B cell (primary cell): ENCODE measurements at regions not wholly inside any gene's neighbourhood (a gene's known extent, or its start where the extent isn't known, plus 50 kb on each side); places are given as distances from the start of the nearest gene placed in this dataset.

Source experiments
- ATAC-seq: fragments of 200-7000 bp; cut with Tn5 transposase; one replicate; pipeline ENCODE4 v1.10.0; 2021; ENCODE audit warnings: low read depth, mild to moderate bottlenecking, moderate number of reproducible peaks, moderate library complexity
- CTCF ChIA-PET: fragments of 350-600 bp; sonication (Branson Sonifier 250); formaldehyde crosslinking; loops from one replicate; lab custom pipeline; 2021; ENCODE audit warnings: antibody characterized with exemption, inconsistent platforms; lab: Charles Lee
- POLR2A ChIA-PET: fragments of 350-600 bp; sonication (Branson Sonifier 250); formaldehyde crosslinking; loops from one replicate; lab custom pipeline; 2021; ENCODE audit warnings: antibody characterized with exemption; lab: Charles Lee
- DNase-seq: peaks from one replicate; pipeline ENCODE4 v3.0.0; 2013
- H2AFZ ChIP-seq: 2 replicates; pipeline ENCODE4 v1.6.1; 2012; ENCODE audit warnings: mild to moderate bottlenecking, low read depth, low read length; ENCODE audit not compliant: insufficient read depth, poor library complexity, severe bottlenecking
- H3K27ac ChIP-seq, 2 donors: 1 replicate in 1 of 2; 2 replicates in 1 of 2; pipeline ENCODE4 v1.5.1; 2012 to 2013; ENCODE audit warnings: low read length in 2 of 2, mild to moderate bottlenecking in 2 of 2, moderate library complexity in 1 of 2
- H3K27me3 ChIP-seq, 4 experiments: fragments of 200-600 bp in 1 of 4; sonication (generic) in 1 of 4; replicated peaks in 1 of 4; 1 replicate in 2 of 4; 2 replicates in 2 of 4; pipeline versions ENCODE4 v1.6.1 to v1.7.0; 2013 to 2016; ENCODE audit warnings: low read length in 3 of 4, mild to moderate bottlenecking in 2 of 4, mixed read lengths in 1 of 4, moderate library complexity in 1 of 4; ENCODE audit not compliant: insufficient read depth in 4 of 4, control insufficient read depth in 3 of 4; ENCODE audit errors: control extremely low read depth in 1 of 4
- H3K36me3 ChIP-seq, 2 experiments: replicated peaks in 1 of 2; 1 replicate in 1 of 2; 2 replicates in 1 of 2; pipeline versions ENCODE4 v1.6.1 to v1.7.1; 2013; ENCODE audit warnings: low read length in 1 of 2; ENCODE audit not compliant: insufficient read depth in 2 of 2, control insufficient read depth in 1 of 2; ENCODE audit errors: control extremely low read depth in 1 of 2, extremely low read depth in 1 of 2
- H3K4me1 ChIP-seq, 2 donors: fragments of 200-600 bp in 1 of 2; sonication (generic) in 1 of 2; 1 replicate in 1 of 2; 2 replicates in 1 of 2; pipeline versions ENCODE4 v1.5.1 to v1.6.1; 2013 to 2017; ENCODE audit warnings: low read length in 2 of 2; ENCODE audit not compliant: control insufficient read depth in 2 of 2, insufficient read depth in 2 of 2
- H3K4me2 ChIP-seq: replicated peaks from 2 replicates; pipeline ENCODE3; 2012; ENCODE audit warnings: mild to moderate bottlenecking, low read depth, low read length; ENCODE audit not compliant: poor library complexity, severe bottlenecking
- H3K4me3 ChIP-seq, 5 experiments: fragments of 200-600 bp in 1 of 5; sonication (generic) in 1 of 5; 1 replicate in 3 of 5; 2 replicates in 2 of 5; pipeline versions ENCODE4 v1.5.1 to v1.7.0; 2011 to 2016; ENCODE audit warnings: low read length in 4 of 5, mild to moderate bottlenecking in 4 of 5, low read depth in 2 of 5, control low read depth in 1 of 5, moderate library complexity in 1 of 5; ENCODE audit not compliant: insufficient read depth in 1 of 5; ENCODE audit errors: control extremely low read depth in 1 of 5, extremely low read depth in 1 of 5
- H3K79me2 ChIP-seq: fragments of 200-600 bp; sonication (generic); one replicate; pipeline ENCODE4 v1.6.0; 2016; ENCODE audit warnings: low read length; ENCODE audit not compliant: control insufficient read depth, insufficient read depth
- H3K9ac ChIP-seq: fragments of 200-600 bp; sonication (generic); 2 replicates; pipeline ENCODE4 v1.6.1; 2017; ENCODE audit warnings: mild to moderate bottlenecking, low read length, moderate library complexity
- H3K9me3 ChIP-seq, 3 donors: one replicate each; pipeline versions ENCODE4 v1.6.1 to v1.7.1; 2013; ENCODE audit warnings: low read length in 2 of 3; ENCODE audit not compliant: control insufficient read depth in 2 of 3, insufficient read depth in 1 of 3; ENCODE audit errors: control extremely low read depth in 1 of 3
- H4K20me1 ChIP-seq: 2 replicates; pipeline ENCODE4 v1.6.0; 2012; ENCODE audit warnings: mild to moderate bottlenecking, low read length; ENCODE audit not compliant: insufficient read depth, control insufficient read depth, poor library complexity, severe bottlenecking
- H3K27ac Mint-ChIP-seq: one replicate; pipeline ENCODE4 v1.8.0; 2021; ENCODE audit warnings: mixed read lengths
- H3K27me3 Mint-ChIP-seq: one replicate; pipeline ENCODE4 v1.8.0; 2021; ENCODE audit warnings: mixed read lengths
- H3K4me1 Mint-ChIP-seq: one replicate; pipeline ENCODE4 v1.8.0; 2021; ENCODE audit warnings: mixed read lengths
- H3K4me3 Mint-ChIP-seq: one replicate; pipeline ENCODE4 v1.8.0; 2021; ENCODE audit warnings: mixed read lengths
- H3K9me3 Mint-ChIP-seq: one replicate; pipeline ENCODE4 v1.8.0; 2022; ENCODE audit warnings: mixed read lengths; ENCODE audit not compliant: insufficient read depth
- CTCF ChIP-seq: fragments of 200-600 bp; IDR thresholded peaks from one replicate; pipeline ENCODE4 v1.8.0; 2022; ENCODE audit warnings: antibody characterized with exemption, mild to moderate bottlenecking
- EZH2 ChIP-seq: IDR thresholded peaks from 2 replicates; pipeline ENCODE4 v1.6.1; 2012; ENCODE audit warnings: borderline replicate concordance, low read depth, mild to moderate bottlenecking, moderate library complexity, low read length; ENCODE audit not compliant: insufficient read depth, poor library complexity, severe bottlenecking
- WGBS: methylation state at CpG from one replicate; pipeline ENCODE4 v1.1.5; 2013; ENCODE audit warnings: missing lambda C conversion rate; ENCODE audit not compliant: insufficient coverage; 5-methylcytosine and 5-hydroxymethylcytosine counted together
- intact Hi-C: fragments of 100-400 bp; cut with micrococcal nuclease; formaldehyde crosslinking; loops from one replicate; pipeline ENCODE4 v1.10.0; 2022

GRCh38 chr5:138645778-138646575 lies 70.8 kb upstream of the HSPA9 start:
- no peak for DNase-seq
- intact Hi-C loops = no loop called here
- Histone ChIP-seq H2AFZ (no peak overlapping the region), H3K79me2 (no peaks in the 10 kb centered on the region), H4K20me1 (no peaks in the 10 kb centered on the region), H3K27me3 (peaks cover 0 to 35% (median 5%) of the 10 kb centered on the region in 4 experiments), H3K4me2 (no peak overlapping the region), H3K4me3 (no peak overlapping the region), H3K27ac (no peak overlapping the region), H3K9ac (no peak overlapping the region), H3K36me3 (no peaks in the 10 kb centered on the region), H3K4me1 (peaks cover 19 to 20% of the 10 kb centered on the region in 2 donors), H3K9me3 (peaks cover 0 to 7% (median 0%) of the 10 kb centered on the region in 3 donors)
- WGBS = 80% methylated on average over 1 of the region's 5 CpGs
- Mint-ChIP-seq H3K27ac (no peak overlapping the region), H3K4me1 (peaks cover 16% of the 10 kb centered on the region), H3K9me3 (no peaks in the 10 kb centered on the region), H3K4me3 (no peak overlapping the region), H3K27me3 (peaks cover 10% of the 10 kb centered on the region)
- CTCF ChIA-PET = no interaction called here
- no peak for TF ChIP-seq EZH2
- no peak for TF ChIP-seq CTCF
- ATAC-seq = no peak
- POLR2A ChIA-PET = no interaction called here
